ENCODE measurements at regions not wholly inside any gene's neighbourhood (a gene's known extent, or its start where the extent isn't known, plus 50 kb on each side); places are given as distances from the start of the nearest gene placed in this dataset.

DNA sequence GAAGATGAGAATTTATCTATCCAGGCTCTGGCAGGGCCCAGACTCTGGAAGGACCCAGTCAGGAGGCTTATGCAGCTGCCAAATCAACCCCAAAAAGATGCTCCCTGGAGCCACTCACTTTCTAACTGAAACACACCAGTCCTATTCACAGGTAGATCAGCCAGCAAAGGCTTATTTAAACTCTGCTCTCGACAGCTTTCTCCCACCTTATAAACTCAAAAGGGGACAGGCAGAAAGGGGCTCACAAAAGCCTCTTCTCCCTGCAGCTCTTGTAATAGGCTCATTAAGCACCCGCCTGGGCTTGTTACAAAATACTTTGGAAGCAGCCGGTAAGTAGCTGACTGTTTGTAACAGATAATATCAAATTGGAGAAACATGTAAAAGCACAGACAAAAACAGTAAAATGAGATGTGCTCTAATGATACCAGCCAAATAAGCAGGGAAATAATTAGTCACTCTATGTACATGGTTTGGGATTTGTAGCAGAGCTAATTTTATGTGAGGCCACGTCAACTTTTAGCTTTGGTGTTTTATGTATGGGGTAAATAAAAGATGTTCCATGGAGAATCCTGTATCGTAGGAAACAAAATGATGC lies 213.8 kb downstream of the NR2F2 start:
- TF ChIP-seq EZH2phosphoT487 (IDR thresholded peaks at IDR 0.05; ENCODE audit: low read depth): no peak
- TF ChIP-seq, protein P1, sequence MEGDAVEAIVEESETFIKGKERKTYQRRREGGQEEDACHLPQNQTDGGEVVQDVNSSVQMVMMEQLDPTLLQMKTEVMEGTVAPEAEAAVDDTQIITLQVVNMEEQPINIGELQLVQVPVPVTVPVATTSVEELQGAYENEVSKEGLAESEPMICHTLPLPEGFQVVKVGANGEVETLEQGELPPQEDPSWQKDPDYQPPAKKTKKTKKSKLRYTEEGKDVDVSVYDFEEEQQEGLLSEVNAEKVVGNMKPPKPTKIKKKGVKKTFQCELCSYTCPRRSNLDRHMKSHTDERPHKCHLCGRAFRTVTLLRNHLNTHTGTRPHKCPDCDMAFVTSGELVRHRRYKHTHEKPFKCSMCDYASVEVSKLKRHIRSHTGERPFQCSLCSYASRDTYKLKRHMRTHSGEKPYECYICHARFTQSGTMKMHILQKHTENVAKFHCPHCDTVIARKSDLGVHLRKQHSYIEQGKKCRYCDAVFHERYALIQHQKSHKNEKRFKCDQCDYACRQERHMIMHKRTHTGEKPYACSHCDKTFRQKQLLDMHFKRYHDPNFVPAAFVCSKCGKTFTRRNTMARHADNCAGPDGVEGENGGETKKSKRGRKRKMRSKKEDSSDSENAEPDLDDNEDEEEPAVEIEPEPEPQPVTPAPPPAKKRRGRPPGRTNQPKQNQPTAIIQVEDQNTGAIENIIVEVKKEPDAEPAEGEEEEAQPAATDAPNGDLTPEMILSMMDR (IDR thresholded peaks at IDR 0.05; ENCODE audit: low read depth, low read length): no peak

Measured in OCI-LY3 (cell line).